NOMO-1 treated with DMSO at 0.1 percent for 48 hours (cell line): ENCODE measurements at regions not wholly inside any gene's neighbourhood (a gene's known extent, or its start where the extent isn't known, plus 50 kb on each side); places are given as distances from the start of the nearest gene placed in this dataset.
"Not testable (repeated sequence)": the region's sequence is repeated elsewhere in the genome, so short reads cannot be mapped to it uniquely, and the experiment has no call there.

ENCODE experiments used
- DNase-seq: peaks from one replicate; lab custom pipeline; 2025; ENCODE audit not compliant: unreplicated experiment; lab: John Stamatoyannopoulos, UW

- DNase-seq: peak; percentile 37
Measured at GRCh38 chr5:96175090-96175489, 213.4 kb upstream of the ELL2 start.

- DNase-seq: no peak
Measured at GRCh38 chr5:96173366-96173765, 211.7 kb upstream of the ELL2 start.

- no peak for DNase-seq
Measured at GRCh38 chr5:96172436-96172835, 210.8 kb upstream of the ELL2 start.

- DNase-seq: not testable (repeated sequence)
Measured at GRCh38 chr5:96171973-96172372, 210.3 kb upstream of the ELL2 start.

- not testable (repeated sequence) for DNase-seq
Measured at GRCh38 chr5:96170481-96171125, 209.0 kb upstream of the ELL2 start.

- not testable (repeated sequence) for DNase-seq
Measured at GRCh38 chr5:96168833-96169232, 207.2 kb upstream of the ELL2 start.

GRCh38 chr5:96159043-96159442, 197.4 kb upstream of the ELL2 start:
- no peak for DNase-seq

- no peak for DNase-seq
Measured at GRCh38 chr5:96157841-96158291, 196.2 kb upstream of the ELL2 start.

- no peak for DNase-seq
Measured at GRCh38 chr5:96157077-96157780, 195.6 kb upstream of the ELL2 start.

- no peak for DNase-seq
Measured at GRCh38 chr5:96155147-96155546, 193.5 kb upstream of the ELL2 start.

GRCh38 chr5:96151891-96152290, 190.2 kb upstream of the ELL2 start:
- DNase-seq: peak; percentile 26

GRCh38 chr5:96150007-96150406, 188.4 kb upstream of the ELL2 start:
- DNase-seq: no peak

- no peak for DNase-seq
Measured at GRCh38 chr5:96149546-96149945, 187.9 kb upstream of the ELL2 start.

- no peak for DNase-seq
Measured at GRCh38 chr5:96149021-96149420, 187.4 kb upstream of the ELL2 start.

- DNase-seq: no peak
Measured at GRCh38 chr5:96148376-96148775, 186.7 kb upstream of the ELL2 start.

- no peak for DNase-seq
Measured at GRCh38 chr5:96147866-96148265, 186.2 kb upstream of the ELL2 start.

GRCh38 chr5:96146675-96147074, 185.0 kb upstream of the ELL2 start:
- peak; percentile 79 for DNase-seq

- no peak for DNase-seq
Measured at GRCh38 chr5:96144289-96144688, 182.6 kb upstream of the ELL2 start.

- DNase-seq: no peak
Measured at GRCh38 chr5:96143450-96143849, 181.8 kb upstream of the ELL2 start.

- peak; percentile 10 for DNase-seq
Measured at GRCh38 chr5:96142786-96143434, 181.3 kb upstream of the ELL2 start.

- DNase-seq: no peak
Measured at GRCh38 chr5:96142184-96142781, 180.6 kb upstream of the ELL2 start.

GRCh38 chr5:96141749-96142148, 180.1 kb upstream of the ELL2 start:
- DNase-seq: no peak
